SK-N-SH (cell line): ENCODE measurements at regions not wholly inside any gene's neighbourhood (a gene's known extent, or its start where the extent isn't known, plus 50 kb on each side); places are given as distances from the start of the nearest gene placed in this dataset.
A peak's percentile ranks its signal among the peaks of the same experiment; 100 is the strongest.

Experiments
- CTCF ChIP-seq: fragments of 200-600 bp; sonication (generic); IDR thresholded peaks from 2 replicates; pipeline ENCODE4 v1.6.1; 2017; ENCODE audit warnings: antibody characterized with exemption, mild to moderate bottlenecking, moderate library complexity
- EP300 ChIP-seq, 2 experiments: IDR thresholded peaks; 2 replicates each; pipeline versions ENCODE4 v1.4.0 to v1.6.1; 2012; ENCODE audit warnings: borderline replicate concordance in 1 of 2, low read depth in 1 of 2, low read length in 1 of 2
- MXI1 ChIP-seq: IDR thresholded peaks from 2 replicates; pipeline ENCODE4 v1.6.1; 2012; ENCODE audit warnings: mild to moderate bottlenecking, low read depth, low read length, improper control_type of control experiment
- TAF1 ChIP-seq: IDR thresholded peaks from 2 replicates; pipeline ENCODE4 v1.6.1; 2012; ENCODE audit warnings: low read depth, mild to moderate bottlenecking, low read length, moderate library complexity, borderline replicate concordance
- TEAD4 ChIP-seq: IDR thresholded peaks from 2 replicates; pipeline ENCODE4 v1.4.0; 2012; ENCODE audit warnings: mild to moderate bottlenecking, borderline replicate concordance; ENCODE audit not compliant: insufficient read depth
- USF1 ChIP-seq: IDR thresholded peaks from 2 replicates; pipeline ENCODE4 v1.4.0; 2012; ENCODE audit warnings: low read depth, borderline replicate concordance

DNA sequence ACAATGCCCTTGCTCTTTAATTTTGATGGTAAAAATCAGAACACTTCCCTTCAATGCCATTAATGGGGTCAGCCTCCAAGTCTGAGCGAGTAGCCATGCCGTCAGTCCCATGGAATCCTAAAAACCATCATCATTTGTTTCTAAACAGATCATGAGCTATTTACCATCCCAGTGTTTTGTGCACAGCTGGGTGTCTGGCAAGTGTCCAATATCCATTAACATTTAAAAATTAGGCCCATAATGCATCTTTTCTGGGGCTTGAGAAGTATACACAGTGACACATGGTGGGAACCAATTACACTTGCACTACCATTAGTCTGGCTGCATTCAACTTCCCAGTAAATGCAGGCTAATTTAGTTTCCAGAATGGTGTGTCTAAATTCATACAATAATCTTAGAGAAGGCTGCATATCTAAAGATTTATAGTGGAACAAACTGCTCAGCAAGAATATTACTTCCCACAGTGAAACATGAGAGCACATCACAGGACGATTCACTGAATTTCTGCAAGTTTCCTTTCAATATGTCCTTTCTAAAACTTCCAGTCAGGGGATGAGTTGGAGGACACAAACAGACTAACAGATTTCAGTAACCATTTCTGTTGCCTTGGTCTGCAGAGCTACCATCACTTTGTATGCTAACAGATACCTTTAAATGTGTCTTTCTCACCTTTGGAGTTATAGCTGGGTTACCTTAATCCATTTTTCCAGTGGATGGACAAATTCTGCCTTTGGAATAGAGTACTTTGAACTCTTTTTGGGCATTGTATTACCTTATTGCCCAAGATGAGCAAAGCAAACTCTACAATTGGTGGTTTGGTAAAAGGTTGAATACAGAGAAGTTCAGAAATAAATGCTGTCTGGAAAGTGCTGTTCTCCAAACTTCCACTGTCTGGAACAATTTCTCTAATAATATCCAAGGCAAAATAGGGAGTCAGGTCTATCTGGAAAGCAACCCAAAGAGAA, 258.0 kb downstream of the PTBP2 start:
- no peak for TF ChIP-seq MXI1
- peak in 1 of 2 experiments; percentile 70; a peak in 1 of 4 replicates for TF ChIP-seq EP300 (IDR thresholded peaks at IDR 0.05; ENCODE audit: borderline replicate concordance in 1 of 2, low read depth in 1 of 2, low read length in 1 of 2)
- no peak for TF ChIP-seq CTCF
- TF ChIP-seq USF1, result no peak
- no peak for TF ChIP-seq TEAD4
- TF ChIP-seq TAF1, result no peak
